ENCODE measurements at regions not wholly inside any gene's neighbourhood (a gene's known extent, or its start where the extent isn't known, plus 50 kb on each side); places are given as distances from the start of the nearest gene placed in this dataset.

GRCh38 chr2:162890690-162891311, 52.2 kb upstream of the KCNH7 start:
- Histone ChIP-seq H2AFZ (ENCODE audit: low read depth) (no peak overlapping the region; the same call in 1 of the 2 replicates), H3K27me3 (ENCODE audit: insufficient read depth, low read depth) (no peaks in the 10 kb centered on the region)

GRCh38 chr2:162888652-162889051, 50.1 kb upstream of the KCNH7 start:
- Histone ChIP-seq H3K79me2 (ENCODE audit: insufficient read depth, low read depth) (no peaks in the 10 kb centered on the region), H4K20me1 (ENCODE audit: insufficient read depth) (no peaks in the 10 kb centered on the region), H3K4me3 (IDR thresholded peaks at IDR 0.05; ENCODE audit: insufficient read depth, low read depth, low read length) (no peak overlapping the region), H3K9ac (no peak overlapping the region), H3K36me3 (ENCODE audit: insufficient read depth) (no peaks in the 10 kb centered on the region), H2AFZ (ENCODE audit: low read depth) (no peak overlapping the region), H3K4me2 (no peak overlapping the region), H3K27me3 (ENCODE audit: insufficient read depth, low read depth) (no peaks in the 10 kb centered on the region), H3K27ac (no peak overlapping the region), H3K4me1 (ENCODE audit: low read depth, poor library complexity, severe bottlenecking) (no peaks in the 10 kb centered on the region)
- TF ChIP-seq CTCF (conservative IDR thresholded peaks at IDR 0.05; ENCODE audit: low read depth, low read length): no peak

More at GRCh38 chr2:162890690-162891311, 52.2 kb upstream of the KCNH7 start:
- no peaks in the 10 kb centered on the region for H4K20me1 ChIP-seq (ENCODE audit: insufficient read depth)
- H3K79me2 ChIP-seq (ENCODE audit: insufficient read depth, low read depth): no peaks in the 10 kb centered on the region
- no peak overlapping the region for H3K4me2 ChIP-seq
- H3K4me3 ChIP-seq (IDR thresholded peaks at IDR 0.05; ENCODE audit: insufficient read depth, low read depth, low read length): no peak overlapping the region
- H3K4me1 ChIP-seq (ENCODE audit: low read depth, poor library complexity, severe bottlenecking): no peaks in the 10 kb centered on the region
- no peaks in the 10 kb centered on the region for H3K36me3 ChIP-seq (ENCODE audit: insufficient read depth)
- peak; percentile 74 for TF ChIP-seq CTCF (conservative IDR thresholded peaks at IDR 0.05; ENCODE audit: low read depth, low read length)
- no peak overlapping the region for H3K27ac ChIP-seq
- H3K9ac ChIP-seq: no peak overlapping the region
